HepG2 (cell line): ENCODE measurements at regions not wholly inside any gene's neighbourhood (a gene's known extent, or its start where the extent isn't known, plus 50 kb on each side); places are given as distances from the start of the nearest gene placed in this dataset.

ENCODE experiments used
- FOSL2 ChIP-seq: sonication (generic); formaldehyde crosslinking; IDR thresholded peaks from 2 replicates; pipeline ENCODE4 v1.4.0; 2020; ENCODE audit warnings: missing genetic modification reagents
- MTF2 ChIP-seq: sonication (generic); formaldehyde crosslinking; IDR thresholded peaks from 2 replicates; pipeline ENCODE4 v1.5.0; 2020; ENCODE audit warnings: missing genetic modification reagents, borderline replicate concordance
- POLR2AphosphoS5 ChIP-seq: IDR thresholded peaks from 2 replicates; pipeline ENCODE4 v1.6.1; 2012; ENCODE audit warnings: low read depth, low read length
- THYN1 ChIP-seq: sonication (generic); formaldehyde crosslinking; IDR thresholded peaks from 2 replicates; pipeline ENCODE4 v1.8.1; 2023; ENCODE audit warnings: low read depth, mild to moderate bottlenecking, moderate library complexity, missing genetic modification reagents, borderline replicate concordance
- ZNF24 ChIP-seq: fragments of 450-650 bp; IDR thresholded peaks from 2 replicates; pipeline ENCODE4 v1.6.1; 2017; ENCODE audit warnings: antibody characterized with exemption, mild to moderate bottlenecking
- TF ChIP-seq, protein P1 (sequence below): sonication (generic); formaldehyde crosslinking; IDR thresholded peaks from 2 replicates; pipeline ENCODE4 v1.5.0; 2020; ENCODE audit warnings: mild to moderate bottlenecking, missing genetic modification reagents, moderate library complexity
- TF ChIP-seq, protein P2 (sequence below): sonication (generic); formaldehyde crosslinking; IDR thresholded peaks from 2 replicates; pipeline ENCODE4 v1.5.0; 2020; ENCODE audit warnings: missing genetic modification reagents
- TF ChIP-seq, protein P3 (sequence below): sonication (generic); formaldehyde crosslinking; conservative IDR thresholded peaks from 2 replicates; pipeline ENCODE4 v1.4.0; 2020; ENCODE audit warnings: missing genetic modification reagents
- TF ChIP-seq, protein P4 (sequence below): sonication (generic); formaldehyde crosslinking; IDR thresholded peaks from 2 replicates; pipeline ENCODE4 v1.4.0; 2020; ENCODE audit warnings: low read depth, missing genetic modification reagents
- TF ChIP-seq, protein P5 (sequence below): sonication (generic); formaldehyde crosslinking; IDR thresholded peaks from 2 replicates; pipeline ENCODE4 v1.8.1; 2022; ENCODE audit warnings: mild to moderate bottlenecking, missing genetic modification reagents
- TF ChIP-seq, protein P6 (sequence below): sonication (generic); formaldehyde crosslinking; IDR thresholded peaks from 2 replicates; pipeline ENCODE4 v1.5.0; 2020; ENCODE audit warnings: missing genetic modification reagents
- TF ChIP-seq, protein P7 (sequence below): sonication (generic); formaldehyde crosslinking; IDR thresholded peaks from 2 replicates; pipeline ENCODE4 v1.8.0; 2022; ENCODE audit warnings: mild to moderate bottlenecking, missing genetic modification reagents

DNA sequence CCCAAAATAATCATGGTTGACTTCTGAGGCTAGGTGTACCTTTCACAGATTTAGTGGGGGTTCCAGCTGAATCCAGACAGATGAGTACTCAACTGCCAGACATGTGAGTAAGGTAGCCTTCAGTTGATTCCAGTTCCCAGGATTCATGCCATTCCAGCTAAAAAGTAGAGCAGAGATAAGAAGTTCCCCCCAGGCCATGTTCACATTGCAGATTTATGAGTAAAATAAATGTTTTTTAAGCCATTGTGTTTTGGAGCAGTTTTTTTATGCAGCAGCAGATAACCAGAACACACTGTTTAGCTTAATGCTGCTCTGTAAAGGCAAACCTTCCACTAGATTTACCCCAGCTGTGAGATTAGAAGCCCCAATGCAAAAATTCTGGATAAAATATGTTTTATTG lies 245.0 kb downstream of the RFPL4B start:
- TF ChIP-seq POLR2AphosphoS5: no peak
- TF ChIP-seq, protein P1, sequence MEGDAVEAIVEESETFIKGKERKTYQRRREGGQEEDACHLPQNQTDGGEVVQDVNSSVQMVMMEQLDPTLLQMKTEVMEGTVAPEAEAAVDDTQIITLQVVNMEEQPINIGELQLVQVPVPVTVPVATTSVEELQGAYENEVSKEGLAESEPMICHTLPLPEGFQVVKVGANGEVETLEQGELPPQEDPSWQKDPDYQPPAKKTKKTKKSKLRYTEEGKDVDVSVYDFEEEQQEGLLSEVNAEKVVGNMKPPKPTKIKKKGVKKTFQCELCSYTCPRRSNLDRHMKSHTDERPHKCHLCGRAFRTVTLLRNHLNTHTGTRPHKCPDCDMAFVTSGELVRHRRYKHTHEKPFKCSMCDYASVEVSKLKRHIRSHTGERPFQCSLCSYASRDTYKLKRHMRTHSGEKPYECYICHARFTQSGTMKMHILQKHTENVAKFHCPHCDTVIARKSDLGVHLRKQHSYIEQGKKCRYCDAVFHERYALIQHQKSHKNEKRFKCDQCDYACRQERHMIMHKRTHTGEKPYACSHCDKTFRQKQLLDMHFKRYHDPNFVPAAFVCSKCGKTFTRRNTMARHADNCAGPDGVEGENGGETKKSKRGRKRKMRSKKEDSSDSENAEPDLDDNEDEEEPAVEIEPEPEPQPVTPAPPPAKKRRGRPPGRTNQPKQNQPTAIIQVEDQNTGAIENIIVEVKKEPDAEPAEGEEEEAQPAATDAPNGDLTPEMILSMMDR: no peak
- TF ChIP-seq ZNF24: no peak
- TF ChIP-seq THYN1 (CRISPR knock-in tag): no peak
- TF ChIP-seq MTF2 (CRISPR knock-in tag): no peak
- TF ChIP-seq, protein P2, sequence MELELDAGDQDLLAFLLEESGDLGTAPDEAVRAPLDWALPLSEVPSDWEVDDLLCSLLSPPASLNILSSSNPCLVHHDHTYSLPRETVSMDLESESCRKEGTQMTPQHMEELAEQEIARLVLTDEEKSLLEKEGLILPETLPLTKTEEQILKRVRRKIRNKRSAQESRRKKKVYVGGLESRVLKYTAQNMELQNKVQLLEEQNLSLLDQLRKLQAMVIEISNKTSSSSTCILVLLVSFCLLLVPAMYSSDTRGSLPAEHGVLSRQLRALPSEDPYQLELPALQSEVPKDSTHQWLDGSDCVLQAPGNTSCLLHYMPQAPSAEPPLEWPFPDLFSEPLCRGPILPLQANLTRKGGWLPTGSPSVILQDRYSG: no peak
- TF ChIP-seq, protein P3, sequence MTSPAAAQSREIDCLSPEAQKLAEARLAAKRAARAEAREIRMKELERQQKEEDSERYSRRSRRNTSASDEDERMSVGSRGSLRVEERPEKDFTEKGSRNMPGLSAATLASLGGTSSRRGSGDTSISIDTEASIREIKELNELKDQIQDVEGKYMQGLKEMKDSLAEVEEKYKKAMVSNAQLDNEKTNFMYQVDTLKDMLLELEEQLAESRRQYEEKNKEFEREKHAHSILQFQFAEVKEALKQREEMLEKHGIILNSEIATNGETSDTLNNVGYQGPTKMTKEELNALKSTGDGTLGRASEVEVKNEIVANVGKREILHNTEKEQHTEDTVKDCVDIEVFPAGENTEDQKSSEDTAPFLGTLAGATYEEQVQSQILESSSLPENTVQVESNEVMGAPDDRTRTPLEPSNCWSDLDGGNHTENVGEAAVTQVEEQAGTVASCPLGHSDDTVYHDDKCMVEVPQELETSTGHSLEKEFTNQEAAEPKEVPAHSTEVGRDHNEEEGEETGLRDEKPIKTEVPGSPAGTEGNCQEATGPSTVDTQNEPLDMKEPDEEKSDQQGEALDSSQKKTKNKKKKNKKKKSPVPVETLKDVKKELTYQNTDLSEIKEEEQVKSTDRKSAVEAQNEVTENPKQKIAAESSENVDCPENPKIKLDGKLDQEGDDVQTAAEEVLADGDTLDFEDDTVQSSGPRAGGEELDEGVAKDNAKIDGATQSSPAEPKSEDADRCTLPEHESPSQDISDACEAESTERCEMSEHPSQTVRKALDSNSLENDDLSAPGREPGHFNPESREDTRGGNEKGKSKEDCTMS (CRISPR knock-in tag): no peak
- TF ChIP-seq, protein P4, sequence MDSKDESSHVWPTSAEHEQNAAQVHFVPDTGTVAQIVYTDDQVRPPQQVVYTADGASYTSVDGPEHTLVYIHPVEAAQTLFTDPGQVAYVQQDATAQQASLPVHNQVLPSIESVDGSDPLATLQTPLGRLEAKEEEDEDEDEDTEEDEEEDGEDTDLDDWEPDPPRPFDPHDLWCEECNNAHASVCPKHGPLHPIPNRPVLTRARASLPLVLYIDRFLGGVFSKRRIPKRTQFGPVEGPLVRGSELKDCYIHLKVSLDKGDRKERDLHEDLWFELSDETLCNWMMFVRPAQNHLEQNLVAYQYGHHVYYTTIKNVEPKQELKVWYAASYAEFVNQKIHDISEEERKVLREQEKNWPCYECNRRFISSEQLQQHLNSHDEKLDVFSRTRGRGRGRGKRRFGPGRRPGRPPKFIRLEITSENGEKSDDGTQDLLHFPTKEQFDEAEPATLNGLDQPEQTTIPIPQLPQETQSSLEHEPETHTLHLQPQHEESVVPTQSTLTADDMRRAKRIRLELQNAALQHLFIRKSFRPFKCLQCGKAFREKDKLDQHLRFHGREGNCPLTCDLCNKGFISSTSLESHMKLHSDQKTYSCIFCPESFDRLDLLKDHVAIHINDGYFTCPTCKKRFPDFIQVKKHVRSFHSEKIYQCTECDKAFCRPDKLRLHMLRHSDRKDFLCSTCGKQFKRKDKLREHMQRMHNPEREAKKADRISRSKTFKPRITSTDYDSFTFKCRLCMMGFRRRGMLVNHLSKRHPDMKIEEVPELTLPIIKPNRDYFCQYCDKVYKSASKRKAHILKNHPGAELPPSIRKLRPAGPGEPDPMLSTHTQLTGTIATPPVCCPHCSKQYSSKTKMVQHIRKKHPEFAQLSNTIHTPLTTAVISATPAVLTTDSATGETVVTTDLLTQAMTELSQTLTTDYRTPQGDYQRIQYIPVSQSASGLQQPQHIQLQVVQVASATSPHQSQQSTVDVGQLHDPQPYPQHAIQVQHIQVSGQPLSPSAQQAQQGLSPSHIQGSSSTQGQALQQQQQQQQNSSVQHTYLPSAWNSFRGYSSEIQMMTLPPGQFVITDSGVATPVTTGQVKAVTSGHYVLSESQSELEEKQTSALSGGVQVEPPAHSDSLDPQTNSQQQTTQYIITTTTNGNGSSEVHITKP: no peak
- no peak for TF ChIP-seq FOSL2
- TF ChIP-seq, protein P5, sequence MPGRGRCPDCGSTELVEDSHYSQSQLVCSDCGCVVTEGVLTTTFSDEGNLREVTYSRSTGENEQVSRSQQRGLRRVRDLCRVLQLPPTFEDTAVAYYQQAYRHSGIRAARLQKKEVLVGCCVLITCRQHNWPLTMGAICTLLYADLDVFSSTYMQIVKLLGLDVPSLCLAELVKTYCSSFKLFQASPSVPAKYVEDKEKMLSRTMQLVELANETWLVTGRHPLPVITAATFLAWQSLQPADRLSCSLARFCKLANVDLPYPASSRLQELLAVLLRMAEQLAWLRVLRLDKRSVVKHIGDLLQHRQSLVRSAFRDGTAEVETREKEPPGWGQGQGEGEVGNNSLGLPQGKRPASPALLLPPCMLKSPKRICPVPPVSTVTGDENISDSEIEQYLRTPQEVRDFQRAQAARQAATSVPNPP (CRISPR knock-in tag): no peak
- TF ChIP-seq, protein P6, sequence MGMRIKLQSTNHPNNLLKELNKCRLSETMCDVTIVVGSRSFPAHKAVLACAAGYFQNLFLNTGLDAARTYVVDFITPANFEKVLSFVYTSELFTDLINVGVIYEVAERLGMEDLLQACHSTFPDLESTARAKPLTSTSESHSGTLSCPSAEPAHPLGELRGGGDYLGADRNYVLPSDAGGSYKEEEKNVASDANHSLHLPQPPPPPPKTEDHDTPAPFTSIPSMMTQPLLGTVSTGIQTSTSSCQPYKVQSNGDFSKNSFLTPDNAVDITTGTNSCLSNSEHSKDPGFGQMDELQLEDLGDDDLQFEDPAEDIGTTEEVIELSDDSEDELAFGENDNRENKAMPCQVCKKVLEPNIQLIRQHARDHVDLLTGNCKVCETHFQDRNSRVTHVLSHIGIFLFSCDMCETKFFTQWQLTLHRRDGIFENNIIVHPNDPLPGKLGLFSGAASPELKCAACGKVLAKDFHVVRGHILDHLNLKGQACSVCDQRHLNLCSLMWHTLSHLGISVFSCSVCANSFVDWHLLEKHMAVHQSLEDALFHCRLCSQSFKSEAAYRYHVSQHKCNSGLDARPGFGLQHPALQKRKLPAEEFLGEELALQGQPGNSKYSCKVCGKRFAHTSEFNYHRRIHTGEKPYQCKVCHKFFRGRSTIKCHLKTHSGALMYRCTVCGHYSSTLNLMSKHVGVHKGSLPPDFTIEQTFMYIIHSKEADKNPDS (CRISPR knock-in tag): no peak
- TF ChIP-seq, protein P7, sequence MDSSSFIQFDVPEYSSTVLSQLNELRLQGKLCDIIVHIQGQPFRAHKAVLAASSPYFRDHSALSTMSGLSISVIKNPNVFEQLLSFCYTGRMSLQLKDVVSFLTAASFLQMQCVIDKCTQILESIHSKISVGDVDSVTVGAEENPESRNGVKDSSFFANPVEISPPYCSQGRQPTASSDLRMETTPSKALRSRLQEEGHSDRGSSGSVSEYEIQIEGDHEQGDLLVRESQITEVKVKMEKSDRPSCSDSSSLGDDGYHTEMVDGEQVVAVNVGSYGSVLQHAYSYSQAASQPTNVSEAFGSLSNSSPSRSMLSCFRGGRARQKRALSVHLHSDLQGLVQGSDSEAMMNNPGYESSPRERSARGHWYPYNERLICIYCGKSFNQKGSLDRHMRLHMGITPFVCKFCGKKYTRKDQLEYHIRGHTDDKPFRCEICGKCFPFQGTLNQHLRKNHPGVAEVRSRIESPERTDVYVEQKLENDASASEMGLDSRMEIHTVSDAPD (CRISPR knock-in tag): no peak
